GM12864 (cell line): ENCODE measurements at regions not wholly inside any gene's neighbourhood (a gene's known extent, or its start where the extent isn't known, plus 50 kb on each side); places are given as distances from the start of the nearest gene placed in this dataset.

Source experiments
- DNase-seq: peaks from one replicate; pipeline ENCODE4 v3.0.0-alpha.2; 2011; ENCODE audit warnings: low read depth
- H3K4me3 ChIP-seq: 2 replicates; pipeline ENCODE4 v1.5.1; 2011; ENCODE audit warnings: mild to moderate bottlenecking, low read depth, low read length, control low read depth
- TF ChIP-seq, protein P1 (sequence below): IDR thresholded peaks from 2 replicates; pipeline ENCODE4 v1.5.1; 2011; ENCODE audit warnings: low read depth, mild to moderate bottlenecking, moderate library complexity, low read length, control low read depth, inconsistent platforms; ENCODE audit errors: missing control alignments

DNA sequence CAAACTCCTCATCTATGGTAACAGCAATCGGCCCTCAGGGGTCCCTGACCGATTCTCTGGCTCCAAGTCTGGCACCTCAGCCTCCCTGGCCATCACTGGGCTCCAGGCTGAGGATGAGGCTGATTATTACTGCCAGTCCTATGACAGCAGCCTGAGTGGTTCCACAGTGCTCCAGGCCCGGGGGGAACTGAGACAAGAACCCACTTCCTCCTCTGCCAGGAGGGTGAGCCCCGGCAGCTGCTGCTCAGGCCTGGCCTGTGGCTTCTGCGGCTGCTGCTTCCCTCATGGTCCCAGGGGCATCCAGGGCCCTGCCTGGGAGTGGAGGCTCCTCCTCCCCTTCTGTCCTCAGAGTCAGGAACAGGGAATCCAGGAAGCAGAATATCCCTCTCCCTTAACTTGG lies 98.4 kb downstream of the ZNF280B start:
- H3K4me3 ChIP-seq, result no peak overlapping the region
- DNase-seq, result no peak
- TF ChIP-seq, protein P1, sequence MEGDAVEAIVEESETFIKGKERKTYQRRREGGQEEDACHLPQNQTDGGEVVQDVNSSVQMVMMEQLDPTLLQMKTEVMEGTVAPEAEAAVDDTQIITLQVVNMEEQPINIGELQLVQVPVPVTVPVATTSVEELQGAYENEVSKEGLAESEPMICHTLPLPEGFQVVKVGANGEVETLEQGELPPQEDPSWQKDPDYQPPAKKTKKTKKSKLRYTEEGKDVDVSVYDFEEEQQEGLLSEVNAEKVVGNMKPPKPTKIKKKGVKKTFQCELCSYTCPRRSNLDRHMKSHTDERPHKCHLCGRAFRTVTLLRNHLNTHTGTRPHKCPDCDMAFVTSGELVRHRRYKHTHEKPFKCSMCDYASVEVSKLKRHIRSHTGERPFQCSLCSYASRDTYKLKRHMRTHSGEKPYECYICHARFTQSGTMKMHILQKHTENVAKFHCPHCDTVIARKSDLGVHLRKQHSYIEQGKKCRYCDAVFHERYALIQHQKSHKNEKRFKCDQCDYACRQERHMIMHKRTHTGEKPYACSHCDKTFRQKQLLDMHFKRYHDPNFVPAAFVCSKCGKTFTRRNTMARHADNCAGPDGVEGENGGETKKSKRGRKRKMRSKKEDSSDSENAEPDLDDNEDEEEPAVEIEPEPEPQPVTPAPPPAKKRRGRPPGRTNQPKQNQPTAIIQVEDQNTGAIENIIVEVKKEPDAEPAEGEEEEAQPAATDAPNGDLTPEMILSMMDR, result no peak

DNA sequence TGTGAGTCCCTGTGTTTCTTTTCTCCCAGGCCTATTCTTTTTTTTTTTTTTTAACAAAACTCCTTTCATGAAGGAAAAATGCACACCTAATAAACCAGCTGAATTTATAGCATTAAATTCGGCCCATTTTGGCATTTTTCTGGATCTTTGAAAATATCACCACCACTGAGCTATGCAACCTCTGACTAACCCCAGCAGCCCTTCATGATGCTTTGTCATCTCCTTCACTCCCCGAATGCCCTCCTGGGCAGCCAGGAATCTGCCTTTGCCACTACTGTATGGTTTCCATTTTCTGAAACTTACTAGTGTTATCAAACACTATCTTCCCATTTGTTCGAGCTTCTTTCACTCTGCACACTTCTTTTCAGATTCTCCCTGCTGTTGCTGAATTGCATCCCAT lies 97.9 kb downstream of the ZNF280B start:
- no peak overlapping the region for H3K4me3 ChIP-seq
- TF ChIP-seq, protein P1, result no peak
- no peak for DNase-seq

DNA sequence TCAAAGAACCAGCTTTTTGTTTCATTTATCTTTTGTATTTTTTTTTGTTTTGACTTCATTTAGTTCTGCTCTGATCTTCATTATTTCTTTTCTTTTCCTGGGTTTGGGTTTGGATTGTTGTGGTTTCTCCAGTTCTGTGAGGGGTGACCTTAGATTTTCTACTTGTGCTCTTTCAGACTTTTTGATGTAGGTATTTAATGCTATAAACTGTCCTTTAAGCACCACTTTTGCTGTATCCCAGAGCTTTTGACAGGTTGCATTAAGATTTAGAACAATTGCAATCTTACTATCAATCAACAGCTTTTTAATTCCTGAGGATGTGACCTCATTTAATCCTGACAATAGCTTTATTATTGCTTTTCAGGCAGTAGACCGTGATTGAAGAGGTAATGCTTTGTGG lies 94.3 kb downstream of the ZNF280B start:
- no peak overlapping the region for H3K4me3 ChIP-seq
- TF ChIP-seq, protein P1, result no peak
- no peak for DNase-seq

DNA sequence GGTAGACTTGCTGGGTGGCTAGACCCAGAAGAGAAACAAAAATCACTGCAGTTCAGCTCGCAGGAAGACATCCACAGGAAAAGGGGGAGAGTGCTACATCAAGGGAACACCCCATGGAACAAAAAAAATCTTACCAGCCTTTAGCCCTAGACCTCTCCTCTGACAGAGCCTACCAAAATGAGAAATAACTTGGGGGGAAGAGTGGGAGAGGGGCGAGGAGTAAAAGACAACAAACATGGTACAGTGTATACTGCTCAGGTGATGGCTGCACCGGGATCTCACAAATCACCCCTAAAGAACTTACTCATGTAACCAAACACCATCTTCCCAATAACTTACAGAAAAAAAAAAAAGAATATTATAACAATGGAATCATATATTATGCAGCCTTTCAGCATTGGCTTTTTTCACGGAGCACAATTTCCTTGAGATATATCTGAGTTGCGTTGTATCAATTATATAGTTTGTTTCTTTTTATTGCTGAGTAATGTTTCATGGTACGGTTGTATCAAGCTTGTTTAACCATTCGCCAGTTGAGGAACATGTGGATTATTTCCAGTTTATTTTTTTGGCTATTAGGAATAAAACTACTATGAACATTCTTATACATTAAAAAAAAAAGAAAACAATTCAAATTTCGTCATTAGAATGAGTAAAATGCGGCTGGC lies 90.9 kb downstream of the ZNF280B start:
- H3K4me3 ChIP-seq, result no peak overlapping the region
- no peak for DNase-seq
- TF ChIP-seq, protein P1, result no peak

DNA sequence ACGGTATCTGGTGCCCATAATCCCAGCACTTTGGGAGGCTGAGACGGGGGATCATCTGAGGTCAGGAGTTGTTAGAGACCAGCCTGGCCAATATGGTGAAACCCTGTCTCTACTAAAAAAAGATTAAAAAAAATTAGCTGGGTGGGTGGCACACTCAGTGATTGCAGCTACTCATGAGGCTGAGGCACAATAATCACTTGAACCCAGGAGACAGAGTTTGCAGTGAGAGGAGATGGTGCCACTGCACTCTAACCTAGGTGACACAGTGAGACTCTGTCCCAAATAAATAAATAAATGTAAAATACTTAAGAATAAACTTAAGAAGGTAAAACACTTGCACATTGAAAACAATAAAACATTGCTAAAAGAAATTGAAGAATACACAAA lies 90.4 kb downstream of the ZNF280B start:
- H3K4me3 ChIP-seq, result no peak overlapping the region
- TF ChIP-seq, protein P1, result no peak
- DNase-seq, result no peak

DNA sequence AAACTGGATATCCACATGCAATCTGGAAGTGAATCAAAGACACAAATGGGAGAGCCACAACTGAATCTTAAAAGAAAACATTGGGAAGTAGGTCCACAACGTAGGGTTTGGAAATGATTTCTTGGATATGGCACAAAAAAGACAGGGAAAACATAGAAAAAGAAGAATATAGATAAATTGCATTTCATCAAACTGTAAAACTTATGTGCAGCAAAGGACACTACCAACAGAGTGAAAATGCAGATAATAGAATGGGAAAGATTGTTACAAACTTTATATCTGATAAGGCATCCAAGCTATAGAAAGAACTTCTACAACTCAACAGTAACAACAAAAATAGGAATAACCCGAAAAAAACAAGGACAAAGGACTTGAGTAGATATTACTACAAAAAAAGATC lies 89.6 kb downstream of the ZNF280B start:
- no peak for DNase-seq
- no peak overlapping the region for H3K4me3 ChIP-seq
- TF ChIP-seq, protein P1, result no peak

DNA sequence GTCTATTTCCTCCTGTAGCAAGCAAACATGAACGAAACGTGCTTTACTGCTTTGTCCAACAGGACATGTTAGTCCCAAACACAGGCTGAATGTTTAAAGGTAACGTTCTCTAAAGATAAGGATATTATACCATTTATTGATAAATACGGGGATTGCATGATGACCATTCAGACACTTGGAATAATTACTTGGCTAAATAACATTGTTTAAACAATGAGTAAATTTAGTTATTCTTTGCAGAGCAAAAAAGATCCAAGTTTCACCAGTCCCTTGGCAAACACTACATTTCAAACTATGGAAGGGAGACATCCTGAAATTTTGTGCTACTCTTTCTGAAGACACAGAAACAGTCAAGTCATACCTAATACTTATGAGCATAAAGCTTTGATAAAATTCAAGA lies 88.0 kb downstream of the ZNF280B start:
- H3K4me3 ChIP-seq, result no peak overlapping the region
- TF ChIP-seq, protein P1, result no peak
- DNase-seq, result no peak
